Endothelial cell of umbilical vein (primary cell): ENCODE measurements at regions not wholly inside any gene's neighbourhood (a gene's known extent, or its start where the extent isn't known, plus 50 kb on each side); places are given as distances from the start of the nearest gene placed in this dataset.

ENCODE experiments used
- BruUV-seq: library from RNA; stranded (reverse); fragments of 400-500 nt; replicated peaks from 2 replicates; lab custom pipeline; 2021; lab: Mats Ljungman, UMichigan
- CTCF ChIA-PET: fragments of 300-600, 350-600 bp; sonication (Branson Sonifier 250); formaldehyde crosslinking; loops from one replicate; lab custom pipeline; 2021; ENCODE audit warnings: antibody characterized with exemption, inconsistent platforms; lab: Charles Lee
- POLR2A ChIA-PET: fragments of 300-600, 350-600 bp; sonication (Branson Sonifier 250); formaldehyde crosslinking; loops from one replicate; lab custom pipeline; 2021; ENCODE audit warnings: antibody characterized with exemption, inconsistent platforms; lab: Charles Lee
- DNase-seq: peaks from one replicate; pipeline ENCODE4 v3.0.0-alpha.2; 2011; ENCODE audit warnings: low read depth, low spot score
- FAIRE-seq: peaks from 2 replicates; lab custom pipeline; 2011; peaks lifted over from hg19 to GRCh38; lab: Jason Lieb, UNC
- H2AFZ ChIP-seq: 2 replicates; pipeline ENCODE4 v1.6.0; 2012; ENCODE audit warnings: low read depth, low read length, control low read depth, inconsistent platforms
- H3K27ac ChIP-seq: 2 replicates; pipeline ENCODE4 v1.5.1; 2011; ENCODE audit warnings: low read depth, mild to moderate bottlenecking, control low read depth, low read length, moderate library complexity; ENCODE audit not compliant: insufficient read depth
- H3K27me3 ChIP-seq, 2 experiments: 2 replicates each; pipeline versions ENCODE4 v1.6.0 to v1.6.1; 2011; ENCODE audit warnings: low read length in 2 of 2, mixed read lengths in 1 of 2; ENCODE audit not compliant: control insufficient read depth in 2 of 2, insufficient read depth in 2 of 2
- H3K36me3 ChIP-seq, 2 experiments: 2 replicates in 1 of 2; 3 replicates in 1 of 2; pipeline ENCODE4 v1.5.1; 2011; ENCODE audit warnings: low read length in 2 of 2, mild to moderate bottlenecking in 1 of 2, moderate library complexity in 1 of 2; ENCODE audit not compliant: control insufficient read depth in 2 of 2, insufficient read depth in 2 of 2; ENCODE audit errors: extremely low read depth in 1 of 2
- H3K4me1 ChIP-seq: 3 replicates; pipeline ENCODE4 v1.5.1; 2011; ENCODE audit warnings: mild to moderate bottlenecking, low read length; ENCODE audit not compliant: control insufficient read depth, insufficient read depth; ENCODE audit errors: extremely low read depth
- H3K4me2 ChIP-seq: 2 replicates; pipeline ENCODE4 v1.6.1; 2011; ENCODE audit warnings: low read length, control low read depth, mixed read lengths; ENCODE audit not compliant: insufficient read depth
- H3K4me3 ChIP-seq, 3 experiments: fragments of 200-600 bp in 1 of 3; sonication (generic), shearing (Covaris generic) in 1 of 3; replicated peaks in 1 of 3; 2 replicates each; pipeline ENCODE4 v1.5.1; 2011 to 2016; ENCODE audit warnings: control low read depth in 3 of 3, low read length in 3 of 3, mild to moderate bottlenecking in 2 of 3, inconsistent platforms in 1 of 3, low read depth in 1 of 3, moderate library complexity in 1 of 3; ENCODE audit not compliant: insufficient read depth in 1 of 3
- H3K79me2 ChIP-seq: 2 replicates; pipeline ENCODE4 v1.6.0; 2012; ENCODE audit warnings: low read length, inconsistent platforms; ENCODE audit not compliant: control insufficient read depth, insufficient read depth
- H3K9ac ChIP-seq: replicated peaks from 2 replicates; pipeline ENCODE3; 2011; ENCODE audit warnings: low read length, control low read depth; ENCODE audit not compliant: insufficient read depth; ENCODE audit errors: extremely low read depth
- H3K9me1 ChIP-seq: replicated peaks from 3 replicates; pipeline ENCODE4 v1.6.0; 2011; ENCODE audit warnings: mild to moderate bottlenecking, low read length; ENCODE audit not compliant: control insufficient read depth, insufficient read depth; ENCODE audit errors: extremely low read depth
- H3K9me3 ChIP-seq: replicated peaks from 2 replicates; pipeline ENCODE4 v1.5.1; 2012; ENCODE audit warnings: low read length, inconsistent platforms; ENCODE audit not compliant: control insufficient read depth, insufficient read depth
- H4K20me1 ChIP-seq: replicated peaks from 2 replicates; pipeline ENCODE3; 2011; ENCODE audit warnings: mild to moderate bottlenecking, low read length; ENCODE audit not compliant: control insufficient read depth, insufficient read depth; ENCODE audit errors: extremely low read depth
- CTCF ChIP-seq, 2 donors: IDR thresholded peaks; 1 replicate in 1 of 2; 2 replicates in 1 of 2; pipeline ENCODE4 v1.5.1; 2011; ENCODE audit warnings: low read length in 2 of 2, mild to moderate bottlenecking in 2 of 2, moderate library complexity in 2 of 2, control low read depth in 1 of 2, inconsistent platforms in 1 of 2, low read depth in 1 of 2; ENCODE audit not compliant: insufficient read depth in 1 of 2; ENCODE audit errors: extremely low read depth in 1 of 2
- EZH2 ChIP-seq: IDR thresholded peaks from 2 replicates; pipeline ENCODE4 v1.6.1; 2012; ENCODE audit warnings: borderline replicate concordance, low read depth, mild to moderate bottlenecking, moderate library complexity, low read length, inconsistent platforms; ENCODE audit not compliant: severe bottlenecking
- FOS ChIP-seq: IDR thresholded peaks from 2 replicates; pipeline ENCODE4 v1.6.1; 2011; ENCODE audit warnings: mild to moderate bottlenecking, low read length, moderate library complexity, borderline replicate concordance; ENCODE audit not compliant: insufficient read depth
- GATA2 ChIP-seq: IDR thresholded peaks from 2 replicates; pipeline ENCODE4 v1.7.0; 2011; ENCODE audit warnings: low read depth, mild to moderate bottlenecking, moderate library complexity, mixed read lengths, low read length; ENCODE audit not compliant: insufficient read length, insufficient read depth
- JUN ChIP-seq: IDR thresholded peaks from 2 replicates; pipeline ENCODE4 v1.6.1; 2011; ENCODE audit warnings: borderline replicate concordance, low read depth; ENCODE audit not compliant: insufficient read length, insufficient read depth
- MAX ChIP-seq: IDR thresholded peaks from 2 replicates; pipeline ENCODE4 v1.6.1; 2011; ENCODE audit not compliant: insufficient read depth, insufficient read length
- MYC ChIP-seq: IDR thresholded peaks from one replicate; pipeline ENCODE4 v1.6.1; 2011; ENCODE audit warnings: mild to moderate bottlenecking, low read depth, low read length
- POLR2A ChIP-seq: IDR thresholded peaks from 2 replicates; pipeline ENCODE4 v1.6.1; 2012; ENCODE audit warnings: low read depth, mild to moderate bottlenecking, control low read depth, low read length
- POLR2AphosphoS5 ChIP-seq: IDR thresholded peaks from 2 replicates; pipeline ENCODE4 v1.6.1; 2012; ENCODE audit warnings: low read depth, mild to moderate bottlenecking, control low read depth, low read length, moderate library complexity; ENCODE audit not compliant: insufficient read depth
- dilution Hi-C: fragments of 300-500 bp; cut with MboI; formaldehyde crosslinking; loops from one replicate; pipeline ENCODE4 v1.15.0; 2019; ENCODE audit warnings: low sequenced_read_pairs; ENCODE audit not compliant: extremely low pct_ligation_motif_present
- intact Hi-C: fragments of 100-400 bp; cut with micrococcal nuclease; formaldehyde crosslinking; loops from one replicate; pipeline ENCODE4 v1.10.0; 2022

- H3K79me2 ChIP-seq: no peaks in the 10 kb centered on the region
- no TSS peak for BruUV-seq
These were observed 710.2 kb upstream of the POM121L12 start for GRCh38 chr7:52325237-52325636.

GRCh38 chr7:52323202-52323746, 712.2 kb upstream of the POM121L12 start:
- H3K9me1 ChIP-seq: no peaks in the 10 kb centered on the region
- H2AFZ ChIP-seq: no peak overlapping the region
- FAIRE-seq: no peak
- ChIA-PET CTCF (no interaction called here), POLR2A (no interaction called here)
- H3K9ac ChIP-seq: no peak overlapping the region
- TF ChIP-seq MYC (no peak), POLR2AphosphoS5 (no peak), JUN (no peak), FOS (no peak), POLR2A (no peak), MAX (no peak), GATA2 (no peak), EZH2 (no peak), CTCF (IDR thresholded peaks at IDR 0.05; ENCODE audit: extremely low read depth in 1 of 2, insufficient read depth in 1 of 2, low read depth in 1 of 2, low read length in 2 of 2) (no peak)
- BruUV-seq: no TSS peak
- dilution Hi-C loops (no loop called here), intact Hi-C loops (no loop called here)
- H3K27ac ChIP-seq: no peak overlapping the region
- H3K4me3 ChIP-seq: no peak overlapping the region
- no peaks in the 10 kb centered on the region for H3K79me2 ChIP-seq
- no peaks in the 10 kb centered on the region for H3K36me3 ChIP-seq
- H4K20me1 ChIP-seq: no peaks in the 10 kb centered on the region
- no peaks in the 10 kb centered on the region for H3K27me3 ChIP-seq
- no peaks in the 10 kb centered on the region for H3K4me1 ChIP-seq
- no peak for DNase-seq
- H3K4me2 ChIP-seq: no peak overlapping the region
- no peaks in the 10 kb centered on the region for H3K9me3 ChIP-seq

More at GRCh38 chr7:52325237-52325636, 710.2 kb upstream of the POM121L12 start:
- no peaks in the 10 kb centered on the region for H3K36me3 ChIP-seq
- H3K4me2 ChIP-seq: no peak overlapping the region
- intact Hi-C loops (no loop called here), dilution Hi-C loops (no loop called here)
- no peak overlapping the region for H3K9ac ChIP-seq
- no peak for DNase-seq
- FAIRE-seq: no peak
- ChIA-PET CTCF (no interaction called here), POLR2A (no interaction called here)
- TF ChIP-seq MYC (no peak), MAX (no peak), POLR2A (no peak)
- no peaks in the 10 kb centered on the region for H3K9me3 ChIP-seq
- no peak overlapping the region for H3K4me3 ChIP-seq
- H3K9me1 ChIP-seq: no peaks in the 10 kb centered on the region
- H3K27ac ChIP-seq: no peak overlapping the region
- H4K20me1 ChIP-seq: no peaks in the 10 kb centered on the region
- no peaks in the 10 kb centered on the region for H3K4me1 ChIP-seq
- no peaks in the 10 kb centered on the region for H3K27me3 ChIP-seq
- H2AFZ ChIP-seq: no peak overlapping the region
